ENCODE measurements at regions not wholly inside any gene's neighbourhood (a gene's known extent, or its start where the extent isn't known, plus 50 kb on each side); places are given as distances from the start of the nearest gene placed in this dataset.

GRCh38 chr2:217297096-217297495 lies 437.2 kb upstream of the TNP1 start:
- H3K36me3 ChIP-seq: no peaks in the 10 kb centered on the region
- no peak overlapping the region for H3K4me3 ChIP-seq
- DNase-seq (no peak), ATAC-seq (no peak)
- H3K9me3 ChIP-seq: no peaks in the 10 kb centered on the region
- no peak overlapping the region for H3K27ac ChIP-seq
- no peaks in the 10 kb centered on the region for H3K27me3 ChIP-seq
- peaks cover 0 to 10% (median 0%) of the 10 kb centered on the region in 4 donors for H3K4me1 ChIP-seq
- TF ChIP-seq POLR2A (IDR thresholded peaks at IDR 0.05) (no peak), CTCF (IDR thresholded peaks at IDR 0.05) (no peak)
- WGBS (ENCODE audit: insufficient coverage, low coverage, low lambda C conversion rate, missing lambda C conversion rate): 71% methylated on average over 2 of the region's 2 CpGs
- intact Hi-C loops (cut with DNase I): no loop called here

GRCh38 chr2:217294818-217295217 lies 435.0 kb upstream of the TNP1 start:
- TF ChIP-seq POLR2A (IDR thresholded peaks at IDR 0.05) (no peak), CTCF (IDR thresholded peaks at IDR 0.05) (no peak)
- intact Hi-C loops (cut with DNase I): no loop called here
- Histone ChIP-seq H3K4me3 (no peak overlapping the region), H3K27ac (no peak overlapping the region), H3K9me3 (no peaks in the 10 kb centered on the region), H3K27me3 (no peaks in the 10 kb centered on the region), H3K36me3 (no peaks in the 10 kb centered on the region), H3K4me1 (no peaks in the 10 kb centered on the region)
- 65% methylated on average over 4 of the region's 4 CpGs for WGBS (ENCODE audit: insufficient coverage, low coverage, low lambda C conversion rate, missing lambda C conversion rate)
- DNase-seq: no peak
- ATAC-seq: no peak

- DNase-seq: no peak
- Histone ChIP-seq H3K36me3 (no peaks in the 10 kb centered on the region), H3K4me1 (no peaks in the 10 kb centered on the region), H3K27ac (no peak overlapping the region), H3K9me3 (no peaks in the 10 kb centered on the region), H3K4me3 (no peak overlapping the region), H3K27me3 (no peaks in the 10 kb centered on the region)
- WGBS (ENCODE audit: insufficient coverage, low coverage, low lambda C conversion rate, missing lambda C conversion rate): 34% methylated on average over 2 of the region's 2 CpGs
- ATAC-seq: no peak
- intact Hi-C loops (cut with DNase I): no loop called here
- no peak for TF ChIP-seq POLR2A (IDR thresholded peaks at IDR 0.05)
- no peak for TF ChIP-seq CTCF (IDR thresholded peaks at IDR 0.05)
Observed at GRCh38 chr2:217294211-217294610, 434.3 kb upstream of the TNP1 start.

GRCh38 chr2:217293607-217294006 lies 433.7 kb upstream of the TNP1 start:
- Histone ChIP-seq H3K4me1 (no peaks in the 10 kb centered on the region), H3K27ac (no peak overlapping the region), H3K4me3 (no peak overlapping the region), H3K9me3 (no peaks in the 10 kb centered on the region), H3K36me3 (no peaks in the 10 kb centered on the region), H3K27me3 (no peaks in the 10 kb centered on the region)
- ATAC-seq: no peak
- DNase-seq: no peak
- TF ChIP-seq CTCF (IDR thresholded peaks at IDR 0.05): no peak
- no peak for TF ChIP-seq POLR2A (IDR thresholded peaks at IDR 0.05)
- intact Hi-C loops (cut with DNase I): no loop called here
- 84% methylated on average over 3 of the region's 3 CpGs for WGBS (ENCODE audit: insufficient coverage, low coverage, low lambda C conversion rate, missing lambda C conversion rate)

- Histone ChIP-seq H3K4me3 (no peak overlapping the region), H3K9me3 (no peaks in the 10 kb centered on the region), H3K4me1 (no peaks in the 10 kb centered on the region), H3K27me3 (no peaks in the 10 kb centered on the region), H3K36me3 (no peaks in the 10 kb centered on the region), H3K27ac (no peak overlapping the region)
- intact Hi-C loops (cut with DNase I): no loop called here
- DNase-seq (no peak), ATAC-seq (no peak)
- no peak for TF ChIP-seq CTCF (IDR thresholded peaks at IDR 0.05)
- WGBS (ENCODE audit: insufficient coverage, low coverage, low lambda C conversion rate, missing lambda C conversion rate): 64% methylated on average over 5 of the region's 5 CpGs
Observed at GRCh38 chr2:217293046-217293445, 433.2 kb upstream of the TNP1 start.
